T-helper 1 cell (primary cell): ENCODE measurements at regions not wholly inside any gene's neighbourhood (a gene's known extent, or its start where the extent isn't known, plus 50 kb on each side); places are given as distances from the start of the nearest gene placed in this dataset.

Experiments
- DNase-seq, 5 donors: peaks; one replicate each; pipeline ENCODE4 v3.0.0-alpha.2; 2012 to 2020

- DNase-seq, result no peak
Measured at GRCh38 chr20:40203032-40203431, 486.0 kb downstream of the MAFB start.

DNA sequence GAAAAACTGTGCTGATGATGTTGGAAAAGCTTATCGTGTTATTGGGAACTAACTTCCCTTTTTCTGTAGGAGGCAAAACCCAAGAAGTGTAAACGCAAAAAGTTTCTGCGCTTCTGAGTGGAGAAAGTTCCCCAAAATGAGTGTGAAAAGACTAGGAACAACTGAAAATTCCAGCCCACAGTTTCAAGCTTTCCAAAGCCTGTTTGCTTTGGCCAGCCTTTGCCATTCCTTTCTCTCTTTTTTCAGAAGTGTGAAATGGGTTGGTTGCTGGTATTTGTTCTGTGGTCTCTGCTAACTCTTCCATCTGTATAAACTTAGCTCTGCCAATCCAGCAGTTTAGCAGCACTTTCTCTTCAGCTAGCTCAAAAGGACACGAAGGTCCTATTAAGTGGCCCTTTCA, 491.3 kb downstream of the MAFB start:
- no peak for DNase-seq

DNA sequence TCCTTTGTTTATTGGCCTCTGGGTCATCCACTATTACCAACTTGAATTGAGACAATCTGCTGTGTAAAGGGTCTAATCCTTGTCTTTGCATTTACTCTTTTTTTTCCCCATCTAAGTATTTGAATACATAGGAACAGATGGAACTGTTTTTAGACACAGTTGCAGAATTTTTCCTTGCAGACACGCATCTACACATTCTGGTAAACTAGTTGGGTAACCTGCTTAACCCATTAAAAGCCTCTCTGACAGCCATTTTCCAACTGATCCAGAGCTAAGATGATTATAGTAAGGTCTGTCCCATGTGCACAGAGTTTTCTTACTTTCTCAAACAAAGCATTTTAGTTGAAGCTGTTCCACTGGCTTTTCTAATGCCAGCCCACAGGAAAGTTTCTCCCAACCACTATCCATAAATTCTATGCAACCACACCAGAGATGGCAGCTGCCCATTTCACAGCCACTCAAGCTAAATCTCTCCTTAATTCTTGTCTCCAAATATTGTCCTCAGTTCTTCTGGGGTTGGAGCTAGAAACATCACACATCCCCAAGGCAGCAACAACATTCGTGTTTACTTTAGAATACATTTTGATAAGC, 492.1 kb downstream of the MAFB start:
- DNase-seq, result no peak

DNA sequence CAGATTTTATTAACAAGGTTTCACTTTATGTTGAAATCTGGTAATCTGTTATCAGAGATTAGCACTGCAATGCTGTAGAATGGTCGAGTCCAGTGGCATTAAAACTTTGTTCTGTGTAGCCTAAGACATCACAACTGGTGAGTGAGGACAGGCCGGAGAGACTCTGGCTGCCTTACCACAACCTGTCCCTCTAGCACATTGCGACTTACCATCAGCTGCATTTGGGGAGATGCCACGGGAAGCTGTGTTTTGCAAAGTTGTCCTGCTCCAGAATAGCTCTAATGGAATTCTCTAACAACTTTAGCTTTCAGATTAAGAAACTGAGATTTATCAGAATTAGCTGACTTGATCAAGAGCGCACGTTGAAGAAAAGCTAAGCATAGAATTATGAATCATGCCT, 493.3 kb downstream of the MAFB start:
- no peak for DNase-seq

GRCh38 chr20:40192529-40192928, 496.5 kb downstream of the MAFB start:
- no peak for DNase-seq

GRCh38 chr20:40192081-40192480, 497.0 kb downstream of the MAFB start:
- DNase-seq, result no peak

GRCh38 chr20:40191573-40191972, 497.5 kb downstream of the MAFB start:
- DNase-seq, result no peak

GRCh38 chr20:40189621-40190020, 499.4 kb downstream of the MAFB start:
- DNase-seq, result no peak

DNA sequence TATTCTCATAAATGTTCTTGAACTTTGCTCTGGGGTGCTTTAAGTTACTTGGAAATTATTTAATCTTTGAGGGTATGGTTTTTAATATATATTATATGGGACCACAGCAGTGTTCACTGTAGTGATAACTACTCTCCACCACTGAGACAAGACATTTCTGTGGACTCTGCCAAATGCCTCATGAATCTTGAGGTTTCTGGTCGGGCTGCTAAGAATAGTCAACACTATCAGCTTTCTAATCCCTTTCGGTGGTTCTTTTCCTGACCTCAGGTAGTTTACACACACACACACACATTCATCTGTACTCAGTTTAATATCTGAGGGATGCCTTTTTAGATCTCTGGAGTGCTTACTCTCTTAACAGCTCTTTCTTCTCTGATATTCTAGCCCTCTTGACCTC, 500.7 kb downstream of the MAFB start:
- no peak for DNase-seq

- DNase-seq, result no peak
Measured at GRCh38 chr20:40186826-40187225, 502.2 kb downstream of the MAFB start.

DNA sequence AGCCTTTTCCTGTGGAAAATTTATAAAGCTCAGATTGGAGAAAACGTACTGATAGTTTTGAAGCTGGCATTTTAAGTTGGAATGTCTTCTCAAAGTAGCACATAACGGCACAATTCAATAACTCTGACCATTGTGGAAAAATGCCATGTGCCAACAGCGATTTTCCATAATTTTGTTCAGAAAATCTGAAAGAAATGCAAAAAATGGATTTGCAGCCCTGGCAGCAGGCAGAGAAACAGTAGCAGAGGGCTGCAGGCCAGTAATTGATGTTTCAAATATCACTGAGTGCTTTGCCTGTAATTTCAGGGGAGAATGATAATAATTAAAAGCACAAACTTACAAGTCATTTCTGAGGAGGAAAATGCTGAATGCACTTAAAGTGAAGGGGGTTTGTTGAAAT, 507.4 kb downstream of the MAFB start:
- DNase-seq, result no peak

DNA sequence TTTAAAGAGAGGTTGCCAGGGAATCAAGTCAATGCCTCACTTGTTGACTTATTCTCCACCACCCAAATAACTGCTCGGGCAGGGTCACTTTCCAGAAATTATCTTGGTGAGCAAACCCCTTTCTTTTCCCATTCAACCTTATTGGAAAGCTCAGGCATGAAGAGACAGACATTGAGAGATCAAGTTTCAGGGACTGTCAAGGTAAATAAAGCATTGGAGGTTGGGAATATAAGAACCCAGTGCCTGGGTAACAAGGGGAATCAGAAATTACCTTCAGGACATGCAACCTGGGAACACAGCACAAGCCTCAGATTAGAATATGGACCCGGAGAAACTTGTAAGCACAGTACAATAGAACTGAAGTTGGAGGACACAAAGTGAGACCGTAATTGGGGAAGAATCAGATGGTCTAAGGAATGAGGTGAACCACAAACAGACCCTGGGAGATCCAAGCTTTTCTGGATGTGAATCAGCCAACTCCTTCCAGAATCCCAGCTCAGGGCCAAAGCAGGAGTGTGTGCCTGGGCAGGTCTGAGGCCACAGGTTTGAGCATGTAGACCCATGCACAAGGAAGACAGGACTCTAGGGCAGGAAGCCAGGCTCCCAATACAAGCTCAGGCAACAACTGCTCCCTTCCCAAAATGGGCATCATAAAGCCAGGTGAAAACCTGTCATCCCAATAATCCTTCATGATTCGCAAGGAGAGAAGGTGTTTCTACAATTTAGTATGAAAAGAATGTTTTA, 512.8 kb downstream of the MAFB start:
- DNase-seq, result no peak

DNA sequence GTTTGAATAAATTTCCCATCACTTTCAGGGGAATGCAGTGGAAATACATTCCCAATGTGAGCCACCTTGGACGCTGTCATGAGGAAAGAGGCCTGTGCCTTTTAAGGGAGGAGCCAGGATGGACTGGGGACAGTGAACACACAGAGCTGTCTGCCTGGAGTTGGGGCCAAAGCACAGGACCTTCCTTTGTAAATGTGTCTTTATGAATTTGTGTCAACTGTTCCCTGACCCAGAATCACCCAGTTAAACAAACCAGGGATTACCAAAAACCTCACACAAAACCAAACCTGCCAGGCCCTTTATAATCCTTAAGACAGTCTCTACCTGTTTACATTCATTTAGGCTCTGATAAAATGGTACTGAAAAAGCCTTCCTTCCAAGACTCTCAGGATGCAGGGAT, 513.7 kb downstream of the MAFB start:
- DNase-seq, result no peak

GRCh38 chr20:40173872-40174271, 515.2 kb downstream of the MAFB start:
- no peak for DNase-seq

DNA sequence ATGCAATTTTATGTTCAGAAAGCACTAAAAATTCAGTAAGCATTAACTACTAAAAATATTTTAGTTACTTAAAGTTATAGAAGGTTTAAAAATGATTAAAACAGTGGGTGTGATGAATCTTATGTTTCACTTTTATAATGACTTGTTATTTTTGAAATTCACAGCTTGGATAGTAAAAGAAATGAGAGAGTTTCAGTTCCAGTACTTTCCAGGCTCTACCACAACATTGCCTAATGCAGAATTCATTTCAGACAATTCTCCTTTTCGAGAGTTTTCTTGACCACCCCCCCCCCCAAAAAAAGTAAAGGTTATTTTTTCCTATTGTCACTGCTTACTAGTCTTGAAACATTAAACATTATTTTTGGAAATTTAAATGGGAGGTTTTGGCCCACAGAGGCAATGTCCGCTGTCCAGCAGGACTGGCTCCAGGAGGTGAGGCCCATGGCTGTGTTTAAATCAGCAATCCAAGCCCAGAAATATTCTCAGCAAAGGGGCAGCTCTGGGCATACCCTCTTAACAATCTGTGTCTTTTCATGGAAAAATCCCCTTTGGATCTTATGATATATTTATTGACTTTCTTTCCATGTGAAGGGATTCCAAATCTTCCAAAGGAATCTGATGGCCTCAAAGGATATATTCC, 519.9 kb downstream of the MAFB start:
- no peak for DNase-seq

- DNase-seq, result no peak
Measured at GRCh38 chr20:40161391-40161790, 527.6 kb downstream of the MAFB start.

DNA sequence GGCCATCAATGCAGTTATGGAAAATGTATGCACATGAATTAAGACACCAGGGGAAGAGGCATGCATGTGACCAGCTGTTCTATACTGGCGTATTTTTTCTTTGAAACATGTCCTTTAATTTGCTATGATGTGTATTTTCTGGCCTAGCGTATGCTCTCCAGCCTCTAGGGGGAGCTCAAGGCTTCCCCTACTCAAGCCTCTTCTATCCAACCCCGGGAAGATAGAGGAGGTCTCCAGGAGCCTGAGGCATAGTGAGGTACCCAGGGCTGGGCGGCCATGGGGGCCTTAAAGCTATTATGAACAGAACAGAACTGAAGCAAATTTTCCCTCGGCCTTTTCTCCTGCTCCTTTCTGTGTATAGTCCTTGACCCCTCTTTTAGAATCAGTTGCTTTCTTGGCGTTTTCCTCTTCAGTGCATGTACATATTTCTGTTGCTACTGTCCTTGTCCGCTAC, 528.9 kb downstream of the MAFB start:
- DNase-seq, result peak in 1 of 5 donors; percentile 25

- DNase-seq, result no peak
Measured at GRCh38 chr20:40159276-40159675, 529.8 kb downstream of the MAFB start.

DNA sequence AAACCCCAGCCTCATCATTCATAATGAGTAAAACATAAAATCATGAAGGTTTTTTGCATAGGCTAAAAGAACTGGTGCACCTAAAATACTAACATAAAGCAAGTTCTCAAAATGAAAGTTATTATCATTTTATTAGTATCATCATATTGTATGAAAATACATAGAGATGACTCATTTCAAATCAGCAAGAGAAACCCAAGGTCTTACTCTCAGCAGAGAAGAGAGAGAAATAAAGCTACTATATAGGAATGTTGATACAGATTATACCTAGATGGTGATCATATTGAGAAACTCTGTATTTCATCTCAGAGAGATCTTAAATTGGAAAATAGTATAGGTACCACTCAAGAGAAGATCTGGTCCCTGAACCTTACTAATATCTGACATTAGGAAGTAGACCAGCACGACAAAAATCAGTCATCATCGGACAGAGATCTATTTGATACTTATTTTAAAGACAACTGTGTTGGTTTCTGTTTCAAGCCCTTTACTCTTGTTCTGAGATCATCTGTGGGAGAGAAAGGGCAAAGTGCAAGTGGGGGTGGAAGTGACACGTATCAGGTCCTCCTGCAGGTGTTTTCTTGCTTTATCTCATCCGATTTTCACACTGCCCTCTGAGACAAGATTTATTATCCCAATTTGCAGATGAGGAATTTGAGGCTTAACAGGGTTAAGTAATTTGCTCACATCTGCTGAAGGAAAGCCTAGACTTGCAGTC, 532.3 kb downstream of the MAFB start:
- no peak for DNase-seq

DNA sequence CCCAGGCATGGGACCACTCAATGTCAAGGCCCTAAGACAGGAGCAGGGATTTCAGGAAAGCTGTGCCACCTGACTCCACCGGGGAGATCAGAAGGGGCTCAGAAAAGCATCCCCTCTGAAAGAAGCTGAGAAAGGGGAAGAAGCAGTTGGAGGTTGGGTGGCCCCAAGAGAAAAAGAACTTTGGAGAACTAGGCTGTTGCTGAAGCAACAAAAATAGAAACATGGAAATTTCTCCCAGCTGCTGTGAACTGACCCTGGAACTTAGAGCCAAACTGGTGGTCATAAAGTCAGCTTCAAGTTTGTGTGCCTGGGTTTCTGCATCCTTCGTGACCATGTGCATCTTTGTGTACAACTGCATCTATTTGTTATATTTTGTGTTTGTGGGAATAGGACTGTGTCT, 534.5 kb downstream of the MAFB start:
- DNase-seq, result no peak

GRCh38 chr20:40148886-40149285, 540.1 kb downstream of the MAFB start:
- no peak for DNase-seq

- no peak for DNase-seq
Measured at GRCh38 chr20:40146071-40146470, 543.0 kb downstream of the MAFB start.

- DNase-seq, result no peak
Measured at GRCh38 chr20:40144581-40144980, 544.5 kb downstream of the MAFB start.

DNA sequence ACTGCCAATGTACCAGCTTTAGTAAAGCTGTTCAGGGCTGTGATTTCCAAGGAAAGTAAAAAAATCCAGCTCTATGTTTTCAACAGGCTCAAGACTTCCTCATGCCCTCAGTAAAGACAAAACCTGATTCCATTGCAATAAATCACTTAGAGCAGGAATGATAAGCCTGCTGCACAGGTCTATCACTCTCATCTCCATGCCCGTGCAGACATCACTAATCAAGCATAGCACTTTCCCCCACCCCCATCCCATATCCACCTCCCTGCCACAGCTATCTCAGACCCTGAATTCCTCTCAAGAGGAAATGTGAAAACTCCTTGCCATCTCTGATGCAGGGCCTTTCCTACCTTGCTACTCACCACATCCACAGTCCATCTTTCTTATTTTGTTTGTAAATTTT, 554.9 kb downstream of the MAFB start:
- no peak for DNase-seq
